ENCODE measurements at regions not wholly inside any gene's neighbourhood (a gene's known extent, or its start where the extent isn't known, plus 50 kb on each side); places are given as distances from the start of the nearest gene placed in this dataset.

DNA sequence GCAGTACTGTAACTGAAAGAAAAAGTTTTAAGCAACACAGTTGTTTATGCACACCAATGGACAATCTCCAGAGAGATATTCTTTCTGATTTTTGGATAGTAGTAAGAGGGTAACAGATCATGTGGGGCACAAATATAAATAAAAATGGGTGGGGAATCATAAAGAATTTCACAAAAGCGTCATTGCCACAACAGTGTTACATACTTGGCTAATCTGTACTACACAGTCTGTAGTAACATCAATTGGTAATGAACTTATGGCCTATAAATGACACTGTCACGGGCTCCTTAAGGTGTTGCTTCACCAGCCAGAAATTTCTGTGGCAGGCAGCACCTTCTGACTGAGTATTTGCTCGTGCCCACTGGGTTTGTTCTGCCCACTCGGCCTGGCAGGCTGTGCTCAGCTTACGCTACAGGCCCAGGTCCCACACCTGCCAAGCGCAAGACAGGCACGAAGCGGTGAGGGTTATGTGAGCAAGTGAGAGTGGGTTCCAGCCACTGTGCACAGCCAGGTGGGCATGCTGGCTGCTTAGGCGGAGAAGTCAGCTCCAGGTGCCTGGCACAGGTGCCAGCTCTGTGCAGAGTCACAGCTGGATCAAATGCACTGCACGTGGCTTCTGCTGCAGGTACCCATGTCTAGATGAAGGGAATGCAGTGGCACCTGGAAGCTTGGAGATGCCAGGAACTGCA, 532.5 kb upstream of the SLC39A10 start:
- no peaks in the 10 kb centered on the region for H3K9me3 ChIP-seq
- WGBS = 77% methylated on average over 10 of the region's 10 CpGs
- no peak overlapping the region for H3K4me3 ChIP-seq
- no peak overlapping the region for H3K27ac ChIP-seq
- no peak for DNase-seq (ENCODE audit: low spot score in 2 of 2)
- H3K27me3 ChIP-seq = no peaks in the 10 kb centered on the region
- no peaks in the 10 kb centered on the region for H3K36me3 ChIP-seq
- H3K4me1 ChIP-seq = no peaks in the 10 kb centered on the region
- TF ChIP-seq, protein P1, sequence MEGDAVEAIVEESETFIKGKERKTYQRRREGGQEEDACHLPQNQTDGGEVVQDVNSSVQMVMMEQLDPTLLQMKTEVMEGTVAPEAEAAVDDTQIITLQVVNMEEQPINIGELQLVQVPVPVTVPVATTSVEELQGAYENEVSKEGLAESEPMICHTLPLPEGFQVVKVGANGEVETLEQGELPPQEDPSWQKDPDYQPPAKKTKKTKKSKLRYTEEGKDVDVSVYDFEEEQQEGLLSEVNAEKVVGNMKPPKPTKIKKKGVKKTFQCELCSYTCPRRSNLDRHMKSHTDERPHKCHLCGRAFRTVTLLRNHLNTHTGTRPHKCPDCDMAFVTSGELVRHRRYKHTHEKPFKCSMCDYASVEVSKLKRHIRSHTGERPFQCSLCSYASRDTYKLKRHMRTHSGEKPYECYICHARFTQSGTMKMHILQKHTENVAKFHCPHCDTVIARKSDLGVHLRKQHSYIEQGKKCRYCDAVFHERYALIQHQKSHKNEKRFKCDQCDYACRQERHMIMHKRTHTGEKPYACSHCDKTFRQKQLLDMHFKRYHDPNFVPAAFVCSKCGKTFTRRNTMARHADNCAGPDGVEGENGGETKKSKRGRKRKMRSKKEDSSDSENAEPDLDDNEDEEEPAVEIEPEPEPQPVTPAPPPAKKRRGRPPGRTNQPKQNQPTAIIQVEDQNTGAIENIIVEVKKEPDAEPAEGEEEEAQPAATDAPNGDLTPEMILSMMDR (IDR thresholded peaks at IDR 0.05) = no peak
- TF ChIP-seq POLR2AphosphoS5 (IDR thresholded peaks at IDR 0.05) (no peak), POLR2A (IDR thresholded peaks at IDR 0.05) (no peak), EP300 (IDR thresholded peaks at IDR 0.05) (no peak)

DNA sequence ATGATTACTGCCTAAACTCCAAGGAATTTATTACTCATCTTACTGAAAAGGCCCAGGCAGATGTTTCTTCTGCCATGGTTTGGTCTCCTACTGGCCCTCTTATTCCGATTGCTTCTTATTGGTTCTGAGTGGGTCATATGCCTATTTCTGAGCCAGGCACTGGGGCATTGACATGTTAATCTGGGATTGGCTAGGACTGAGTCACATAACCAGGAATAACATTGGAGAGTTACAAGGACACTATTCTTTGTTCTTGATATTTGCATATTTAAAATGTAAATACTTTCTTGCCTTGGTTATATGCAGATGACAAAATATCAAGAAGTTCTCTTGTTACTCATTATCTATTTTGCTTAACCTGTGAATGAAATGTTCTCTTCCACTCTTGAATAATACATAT, 534.4 kb upstream of the SLC39A10 start:
- H3K36me3 ChIP-seq = no peaks in the 10 kb centered on the region
- TF ChIP-seq, protein P1 (IDR thresholded peaks at IDR 0.05) = no peak
- TF ChIP-seq POLR2A (IDR thresholded peaks at IDR 0.05) (no peak), POLR2AphosphoS5 (IDR thresholded peaks at IDR 0.05) (no peak), EP300 (IDR thresholded peaks at IDR 0.05) (no peak)
- no peak for DNase-seq (ENCODE audit: low spot score in 2 of 2)
- H3K4me1 ChIP-seq = no peaks in the 10 kb centered on the region
- no peak overlapping the region for H3K4me3 ChIP-seq
- WGBS = 95% methylated on average over 1 of the region's 1 CpG
- H3K9me3 ChIP-seq = no peaks in the 10 kb centered on the region
- no peaks in the 10 kb centered on the region for H3K27me3 ChIP-seq
- H3K27ac ChIP-seq = no peak overlapping the region

DNA sequence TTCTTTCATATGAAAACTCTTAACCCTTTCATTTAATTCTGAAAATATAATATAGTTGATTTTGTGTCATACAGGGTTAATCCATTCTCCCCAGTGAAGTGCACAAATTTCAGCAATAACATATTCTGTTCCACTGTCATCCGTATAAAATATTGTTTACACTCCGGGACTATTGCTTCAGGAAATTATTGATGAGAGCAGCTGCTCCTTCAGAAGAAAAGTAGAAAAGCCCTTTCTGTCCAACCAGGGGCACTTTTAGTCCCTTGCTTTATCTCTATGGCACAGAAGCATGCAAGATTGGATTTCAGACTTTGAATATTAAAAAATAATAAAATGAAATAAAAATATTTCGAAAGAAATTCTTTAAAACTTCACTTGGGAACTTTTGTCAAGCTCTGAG, 535.7 kb upstream of the SLC39A10 start:
- Histone ChIP-seq H3K4me3 (no peak overlapping the region), H3K27ac (no peak overlapping the region), H3K4me1 (no peaks in the 10 kb centered on the region), H3K27me3 (no peaks in the 10 kb centered on the region), H3K36me3 (no peaks in the 10 kb centered on the region), H3K9me3 (no peaks in the 10 kb centered on the region)
- WGBS = 46% methylated on average over 3 of the region's 3 CpGs
- no peak for TF ChIP-seq POLR2AphosphoS5 (IDR thresholded peaks at IDR 0.05)
- TF ChIP-seq, protein P1 (IDR thresholded peaks at IDR 0.05) = no peak
- no peak for TF ChIP-seq POLR2A (IDR thresholded peaks at IDR 0.05)
- no peak for TF ChIP-seq EP300 (IDR thresholded peaks at IDR 0.05)
- DNase-seq (ENCODE audit: low spot score in 2 of 2) = no peak

DNA sequence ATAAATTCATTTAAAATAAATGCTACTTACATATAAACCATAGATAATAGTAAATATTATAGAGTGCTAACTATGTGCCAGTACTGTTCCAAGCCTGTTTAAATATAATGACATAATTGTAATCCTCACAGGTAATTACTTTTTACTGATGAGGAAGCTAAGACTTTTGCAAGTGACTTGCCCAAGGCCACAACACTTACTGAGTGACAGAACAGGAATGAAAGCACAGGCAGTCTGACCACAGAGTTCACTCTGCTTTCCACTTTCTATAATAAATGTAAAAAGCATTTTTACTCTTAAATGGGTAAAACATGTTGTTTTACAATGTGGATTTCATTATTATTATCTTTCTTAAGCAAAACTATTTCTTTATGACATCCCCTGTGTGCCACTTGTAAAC, 537.8 kb upstream of the SLC39A10 start:
- no peak for DNase-seq (ENCODE audit: low spot score in 2 of 2)
- Histone ChIP-seq H3K27me3 (no peaks in the 10 kb centered on the region), H3K36me3 (no peaks in the 10 kb centered on the region), H3K4me3 (no peak overlapping the region), H3K27ac (no peak overlapping the region), H3K4me1 (no peaks in the 10 kb centered on the region), H3K9me3 (no peaks in the 10 kb centered on the region)
- TF ChIP-seq, protein P1 (IDR thresholded peaks at IDR 0.05) = no peak
- no peak for TF ChIP-seq POLR2AphosphoS5 (IDR thresholded peaks at IDR 0.05)
- TF ChIP-seq POLR2A (IDR thresholded peaks at IDR 0.05) = no peak
- TF ChIP-seq EP300 (IDR thresholded peaks at IDR 0.05) = no peak

DNA sequence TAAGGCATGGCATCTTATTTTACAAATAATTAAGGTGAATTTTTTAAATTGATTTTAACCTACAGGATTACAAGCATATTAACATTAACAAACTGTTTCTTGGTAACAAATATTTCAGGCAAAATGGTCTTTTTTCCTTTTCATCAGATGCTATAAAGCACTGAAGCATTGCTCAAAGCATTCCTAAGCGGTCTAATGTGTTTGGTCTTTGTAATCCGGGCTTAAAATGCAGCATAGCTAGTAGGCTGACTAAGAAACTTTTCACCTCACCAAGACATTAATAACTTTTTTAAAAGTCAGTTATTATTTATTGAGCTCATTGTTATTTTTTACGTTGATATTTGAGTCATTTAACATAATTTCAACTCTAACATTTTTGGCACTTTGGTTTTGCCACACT, 538.8 kb upstream of the SLC39A10 start:
- 85% methylated on average over 3 of the region's 3 CpGs for WGBS
- no peaks in the 10 kb centered on the region for H3K9me3 ChIP-seq
- H3K4me1 ChIP-seq = no peaks in the 10 kb centered on the region
- H3K27me3 ChIP-seq = no peaks in the 10 kb centered on the region
- DNase-seq (ENCODE audit: low spot score in 2 of 2) = no peak
- no peak overlapping the region for H3K4me3 ChIP-seq
- no peak overlapping the region for H3K27ac ChIP-seq
- no peak for TF ChIP-seq EP300 (IDR thresholded peaks at IDR 0.05)
- TF ChIP-seq POLR2AphosphoS5 (IDR thresholded peaks at IDR 0.05) = no peak
- TF ChIP-seq, protein P1 (IDR thresholded peaks at IDR 0.05) = no peak
- TF ChIP-seq POLR2A (IDR thresholded peaks at IDR 0.05) = no peak
- H3K36me3 ChIP-seq = no peaks in the 10 kb centered on the region

Data from suprapubic skin (tissue), 4 donors.